ENCODE measurements at regions not wholly inside any gene's neighbourhood (a gene's known extent, or its start where the extent isn't known, plus 50 kb on each side); places are given as distances from the start of the nearest gene placed in this dataset.

DNA sequence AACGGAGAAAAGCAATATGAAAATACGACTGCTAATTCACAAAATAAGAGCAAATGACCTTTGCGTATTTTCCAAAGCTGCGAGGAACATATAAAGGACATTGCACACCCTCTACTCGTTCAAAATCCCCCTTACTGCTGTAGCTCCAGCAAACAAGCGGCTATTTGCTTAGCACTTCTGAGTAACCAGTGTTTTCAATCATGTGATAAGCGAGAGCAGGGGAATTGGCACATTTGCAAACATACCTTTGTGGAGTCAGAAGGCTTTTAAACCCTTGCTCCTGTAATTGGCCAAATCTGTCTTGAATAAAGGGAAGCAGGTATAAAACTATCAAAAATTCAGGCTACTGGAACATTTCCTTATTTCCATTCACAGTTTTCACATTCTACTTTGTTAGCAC, 610.2 kb downstream of the UBE2NL start:
- Histone ChIP-seq H3K9me3 (ENCODE audit: control insufficient read depth in 4 of 4, insufficient read depth in 3 of 4, low read length in 3 of 4) (peaks cover 0 to 8% (median 0%) of the 10 kb centered on the region in 4 donors), H3K4me3 (no peak overlapping the region), H3K4me1 (ENCODE audit: control insufficient read depth in 5 of 5, insufficient read depth in 5 of 5, low read length in 5 of 5) (no peaks in the 10 kb centered on the region), H3K27ac (ENCODE audit: low read depth in 1 of 2, low read length in 1 of 2) (no peak overlapping the region), H3K36me3 (ENCODE audit: control insufficient read depth in 4 of 4, insufficient read depth in 4 of 4, low read length in 4 of 4) (no peaks in the 10 kb centered on the region), H3K27me3 (ENCODE audit: control insufficient read depth in 3 of 3, insufficient read depth in 3 of 3, low read length in 2 of 3) (no peaks in the 10 kb centered on the region), H3K9ac (ENCODE audit: insufficient read depth in 1 of 2, low read length in 2 of 2) (no peak overlapping the region)
- TF ChIP-seq, protein P1, sequence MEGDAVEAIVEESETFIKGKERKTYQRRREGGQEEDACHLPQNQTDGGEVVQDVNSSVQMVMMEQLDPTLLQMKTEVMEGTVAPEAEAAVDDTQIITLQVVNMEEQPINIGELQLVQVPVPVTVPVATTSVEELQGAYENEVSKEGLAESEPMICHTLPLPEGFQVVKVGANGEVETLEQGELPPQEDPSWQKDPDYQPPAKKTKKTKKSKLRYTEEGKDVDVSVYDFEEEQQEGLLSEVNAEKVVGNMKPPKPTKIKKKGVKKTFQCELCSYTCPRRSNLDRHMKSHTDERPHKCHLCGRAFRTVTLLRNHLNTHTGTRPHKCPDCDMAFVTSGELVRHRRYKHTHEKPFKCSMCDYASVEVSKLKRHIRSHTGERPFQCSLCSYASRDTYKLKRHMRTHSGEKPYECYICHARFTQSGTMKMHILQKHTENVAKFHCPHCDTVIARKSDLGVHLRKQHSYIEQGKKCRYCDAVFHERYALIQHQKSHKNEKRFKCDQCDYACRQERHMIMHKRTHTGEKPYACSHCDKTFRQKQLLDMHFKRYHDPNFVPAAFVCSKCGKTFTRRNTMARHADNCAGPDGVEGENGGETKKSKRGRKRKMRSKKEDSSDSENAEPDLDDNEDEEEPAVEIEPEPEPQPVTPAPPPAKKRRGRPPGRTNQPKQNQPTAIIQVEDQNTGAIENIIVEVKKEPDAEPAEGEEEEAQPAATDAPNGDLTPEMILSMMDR (IDR thresholded peaks at IDR 0.05; ENCODE audit: control extremely low read depth, extremely low read depth) = no peak
- 57 to 60% methylated on average over 7 of the region's 7 CpGs for WGBS, 2 donors
- DNase-seq (peak; percentile 11 to 54 (median 14)), ATAC-seq (ENCODE audit: insufficient read depth, low FRiP score) (no peak)

DNA sequence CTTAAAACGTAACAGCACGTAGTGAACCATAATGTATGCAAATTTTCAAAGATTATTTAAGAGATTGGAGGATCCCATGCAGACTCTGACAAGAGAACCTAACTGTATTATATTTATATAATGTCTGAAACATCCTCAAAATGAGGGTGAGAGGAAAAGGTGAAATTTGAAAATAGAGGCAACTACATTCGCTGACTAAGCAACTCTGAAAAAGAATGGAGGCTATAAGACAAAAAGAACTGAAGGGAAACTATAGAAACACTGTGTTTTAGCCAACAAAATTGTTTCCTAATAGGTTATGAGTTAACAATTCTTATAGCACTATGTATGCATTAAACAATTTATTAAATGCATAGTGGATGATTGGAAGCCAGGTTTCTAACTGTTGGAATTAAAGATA, 648.0 kb downstream of the UBE2NL start:
- Histone ChIP-seq H3K9me3 (ENCODE audit: control insufficient read depth in 4 of 4, insufficient read depth in 3 of 4, low read length in 3 of 4) (peaks cover 0 to 4% (median 0%) of the 10 kb centered on the region in 4 donors), H3K27me3 (ENCODE audit: control insufficient read depth in 3 of 3, insufficient read depth in 3 of 3, low read length in 2 of 3) (no peaks in the 10 kb centered on the region), H3K4me3 (no peak overlapping the region), H3K4me1 (ENCODE audit: control insufficient read depth in 5 of 5, insufficient read depth in 5 of 5, low read length in 5 of 5) (no peaks in the 10 kb centered on the region), H3K27ac (ENCODE audit: low read depth in 1 of 2, low read length in 1 of 2) (no peak overlapping the region), H3K36me3 (ENCODE audit: control insufficient read depth in 4 of 4, insufficient read depth in 4 of 4, low read length in 4 of 4) (no peaks in the 10 kb centered on the region), H3K9ac (ENCODE audit: insufficient read depth in 1 of 2, low read length in 2 of 2) (no peak overlapping the region)
- WGBS, 2 donors = 73 to 79% methylated on average over 3 of the region's 3 CpGs
- DNase-seq (no peak), ATAC-seq (ENCODE audit: insufficient read depth, low FRiP score) (no peak)
- TF ChIP-seq, protein P1 (IDR thresholded peaks at IDR 0.05; ENCODE audit: control extremely low read depth, extremely low read depth) = no peak

DNA sequence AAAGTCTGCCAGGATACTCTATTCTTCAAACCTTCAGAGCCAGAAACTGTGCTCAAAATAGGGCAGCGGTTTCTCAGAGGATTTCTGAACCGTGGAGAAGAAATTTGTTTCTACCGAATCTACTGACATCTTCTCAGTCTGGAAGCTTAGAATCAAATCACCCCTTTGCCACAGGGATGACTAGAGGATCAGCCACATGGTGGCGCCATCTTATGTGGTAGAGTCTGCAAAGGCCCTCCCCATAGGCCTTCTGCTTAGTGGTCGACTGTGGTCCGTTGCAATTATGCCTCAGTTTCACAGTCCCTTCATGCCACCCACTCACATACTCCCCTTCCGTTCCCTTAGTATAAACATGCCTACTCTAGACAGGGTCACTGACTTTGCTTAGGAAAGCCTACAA, 680.7 kb upstream of the SPANXN1 start:
- ATAC-seq (ENCODE audit: insufficient read depth, low FRiP score) = no peak
- TF ChIP-seq, protein P1 (IDR thresholded peaks at IDR 0.05; ENCODE audit: control extremely low read depth, extremely low read depth) = no peak
- no peaks in the 10 kb centered on the region for H3K36me3 ChIP-seq (ENCODE audit: control insufficient read depth in 4 of 4, insufficient read depth in 4 of 4, low read length in 4 of 4)

DNA sequence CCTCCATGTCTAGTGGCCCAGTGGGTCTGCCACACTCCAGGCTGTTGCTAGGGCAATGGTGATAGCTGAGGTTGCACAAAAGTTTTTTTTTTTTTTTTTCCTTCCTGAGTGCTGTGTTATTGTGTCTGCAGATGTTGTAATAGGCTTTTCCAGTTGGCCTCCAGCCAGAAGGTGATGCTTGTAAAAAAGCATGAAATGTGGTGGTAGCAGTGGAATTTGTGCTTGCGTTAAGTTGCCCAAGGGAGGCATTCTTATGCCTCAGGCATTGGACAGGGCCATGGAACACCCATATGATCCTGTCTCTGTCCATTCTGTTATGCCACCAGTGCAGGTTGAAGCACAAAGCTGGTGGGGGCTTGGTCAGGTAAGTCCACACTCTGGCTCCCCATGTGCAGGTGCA, 660.5 kb upstream of the SPANXN1 start:
- H3K27me3 ChIP-seq (ENCODE audit: control insufficient read depth in 3 of 3, insufficient read depth in 3 of 3, low read length in 2 of 3) = no peaks in the 10 kb centered on the region
- 73 to 100% methylated on average over 1 of the region's 1 CpG for WGBS, 2 donors
- H3K4me1 ChIP-seq (ENCODE audit: control insufficient read depth in 5 of 5, insufficient read depth in 5 of 5, low read length in 5 of 5) = no peaks in the 10 kb centered on the region
- DNase-seq = peak in 2 of 3 donors; percentile 10 to 39
- no peak overlapping the region for H3K27ac ChIP-seq (ENCODE audit: low read depth in 1 of 2, low read length in 1 of 2)
- peaks cover 0 to 2% (median 0%) of the 10 kb centered on the region in 4 donors for H3K9me3 ChIP-seq (ENCODE audit: control insufficient read depth in 4 of 4, insufficient read depth in 3 of 4, low read length in 3 of 4)
- no peaks in the 10 kb centered on the region for H3K36me3 ChIP-seq (ENCODE audit: control insufficient read depth in 4 of 4, insufficient read depth in 4 of 4, low read length in 4 of 4)
- TF ChIP-seq, protein P1 (IDR thresholded peaks at IDR 0.05; ENCODE audit: control extremely low read depth, extremely low read depth) = no peak
- ATAC-seq (ENCODE audit: insufficient read depth, low FRiP score) = no peak
- no peak overlapping the region for H3K9ac ChIP-seq (ENCODE audit: insufficient read depth in 1 of 2, low read length in 2 of 2)
- no peak overlapping the region for H3K4me3 ChIP-seq

More for the DNA sequence above, 680.7 kb upstream of the SPANXN1 start:
- no peak overlapping the region for H3K27ac ChIP-seq (ENCODE audit: low read depth in 1 of 2, low read length in 1 of 2)
- H3K27me3 ChIP-seq (ENCODE audit: control insufficient read depth in 3 of 3, insufficient read depth in 3 of 3, low read length in 2 of 3) = no peaks in the 10 kb centered on the region
- DNase-seq = no peak
- no peak overlapping the region for H3K9ac ChIP-seq (ENCODE audit: insufficient read depth in 1 of 2, low read length in 2 of 2)
- H3K4me1 ChIP-seq (ENCODE audit: control insufficient read depth in 5 of 5, insufficient read depth in 5 of 5, low read length in 5 of 5) = no peaks in the 10 kb centered on the region
- H3K9me3 ChIP-seq (ENCODE audit: control insufficient read depth in 4 of 4, insufficient read depth in 3 of 4, low read length in 3 of 4) = peaks cover 0 to 2% (median under 1%) of the 10 kb centered on the region in 4 donors
- H3K4me3 ChIP-seq = no peak overlapping the region
- WGBS, 2 donors = 50 to 60% methylated on average over 7 of the region's 7 CpGs
